CD4-positive, alpha-beta T cell treated with Interleukin-15 for 4 hours (primary cell): ENCODE measurements at regions not wholly inside any gene's neighbourhood (a gene's known extent, or its start where the extent isn't known, plus 50 kb on each side); places are given as distances from the start of the nearest gene placed in this dataset.

Experiments used
- DNase-seq: peaks from one replicate; pipeline ENCODE4 v3.0.0-alpha.2; 2020; ENCODE audit warnings: low spot score

DNA sequence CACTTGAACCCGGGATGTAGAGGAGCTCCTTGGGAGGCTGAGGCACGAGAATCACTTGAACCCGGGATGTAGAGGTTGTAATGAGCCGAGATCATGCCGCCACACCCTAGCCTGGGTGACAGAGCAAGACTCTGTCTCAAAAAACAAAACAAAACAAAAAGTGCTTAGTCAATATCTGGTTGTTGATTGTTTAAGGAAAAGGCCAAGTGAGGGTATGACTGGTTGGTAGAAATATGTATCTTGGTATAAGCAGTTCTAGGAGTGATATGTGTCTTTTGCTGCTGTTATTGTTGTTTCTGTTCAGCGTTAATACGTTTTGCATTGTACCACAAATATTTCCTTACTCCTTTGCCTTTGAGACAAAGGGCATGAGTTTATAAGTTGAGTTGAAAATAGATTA lies 210.7 kb upstream of the DMRT1 start:
- DNase-seq, result no peak

DNA sequence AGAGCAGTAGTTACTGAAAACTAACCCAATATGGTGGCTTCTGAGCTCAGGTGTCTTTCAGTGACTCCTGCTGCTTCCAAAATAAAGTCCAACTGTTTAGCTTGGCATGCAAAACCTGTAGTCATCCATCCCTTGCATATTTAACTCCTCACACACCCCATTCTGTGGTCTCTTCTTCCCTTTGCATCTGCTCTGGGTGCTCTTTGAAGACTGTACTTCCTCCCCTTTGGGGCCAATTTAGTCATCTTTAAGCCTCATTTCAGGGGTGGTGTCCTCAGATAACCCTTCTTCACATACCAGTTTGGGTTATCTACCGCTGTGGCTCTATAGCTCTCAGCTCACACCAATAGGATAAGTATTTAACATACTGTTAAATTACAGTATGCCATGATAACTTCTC lies 209.9 kb upstream of the DMRT1 start:
- DNase-seq, result no peak

DNA sequence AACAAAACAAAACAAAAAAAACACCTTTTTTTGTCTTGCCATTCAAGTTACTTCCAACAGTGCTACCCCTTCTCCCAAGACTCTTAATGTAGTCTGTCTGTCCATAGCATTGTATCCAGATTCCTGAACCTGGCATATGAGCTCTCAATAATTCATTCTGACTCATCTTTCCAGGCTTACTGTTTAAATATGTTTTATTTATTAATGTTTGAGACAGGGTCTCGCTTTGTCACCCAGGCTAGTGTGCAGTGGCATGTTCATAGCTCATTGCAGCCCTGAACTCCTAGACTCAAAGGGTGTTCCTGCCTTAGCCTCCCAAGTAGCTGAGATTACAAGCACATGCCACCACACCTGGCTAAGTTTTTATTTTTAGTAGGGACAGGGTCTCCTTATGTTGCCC lies 208.0 kb upstream of the DMRT1 start:
- DNase-seq, result no peak

DNA sequence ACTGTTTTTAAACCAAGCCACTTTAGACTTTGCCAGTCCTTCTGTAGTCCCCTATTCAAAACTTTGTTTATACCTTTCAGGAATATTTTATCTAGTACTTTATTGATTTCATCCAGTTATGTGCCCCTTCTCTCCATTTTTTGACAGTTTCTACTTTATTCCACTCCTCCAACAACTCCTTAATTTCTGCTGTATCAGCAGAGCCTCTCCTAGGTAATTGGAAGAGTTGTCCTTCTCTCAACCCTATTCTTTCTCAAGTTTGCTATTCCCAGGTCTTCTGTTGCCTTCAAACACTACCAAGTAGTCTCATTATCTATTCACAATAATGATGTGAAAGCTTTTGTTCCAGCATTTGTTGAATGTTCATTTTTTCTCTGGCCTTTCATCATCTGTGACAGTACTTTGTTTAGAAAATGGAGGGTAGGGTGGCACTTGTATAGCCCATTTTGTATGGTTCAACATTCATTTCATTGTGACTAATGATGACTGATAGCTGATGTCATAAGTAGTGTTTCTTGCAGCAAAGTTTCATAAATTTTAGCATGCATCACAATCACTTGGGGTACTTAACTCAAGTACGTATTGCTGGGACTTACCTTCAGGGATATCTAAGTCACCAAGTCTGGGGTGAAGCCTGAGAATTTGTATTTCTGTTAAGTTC lies 204.4 kb upstream of the DMRT1 start:
- DNase-seq, result no peak

DNA sequence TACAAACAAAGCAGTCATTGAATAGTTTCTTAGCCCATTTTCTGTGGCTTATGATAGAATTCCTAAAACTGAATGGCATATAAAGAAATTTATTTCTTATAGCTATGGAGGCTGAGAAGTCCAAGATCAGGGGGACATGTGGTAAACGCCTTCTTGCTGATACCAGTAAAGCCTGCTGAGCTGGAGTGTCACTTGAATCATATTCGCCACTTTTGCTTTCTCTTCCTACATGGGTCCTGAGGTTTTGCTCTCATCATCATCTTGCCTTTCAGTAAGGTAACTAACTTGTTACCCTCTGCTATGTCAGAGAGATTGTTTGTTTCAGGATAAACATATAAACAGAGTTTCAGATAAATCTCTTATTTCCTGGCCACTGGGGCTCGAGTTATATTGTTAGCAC lies 203.3 kb upstream of the DMRT1 start:
- no peak for DNase-seq

DNA sequence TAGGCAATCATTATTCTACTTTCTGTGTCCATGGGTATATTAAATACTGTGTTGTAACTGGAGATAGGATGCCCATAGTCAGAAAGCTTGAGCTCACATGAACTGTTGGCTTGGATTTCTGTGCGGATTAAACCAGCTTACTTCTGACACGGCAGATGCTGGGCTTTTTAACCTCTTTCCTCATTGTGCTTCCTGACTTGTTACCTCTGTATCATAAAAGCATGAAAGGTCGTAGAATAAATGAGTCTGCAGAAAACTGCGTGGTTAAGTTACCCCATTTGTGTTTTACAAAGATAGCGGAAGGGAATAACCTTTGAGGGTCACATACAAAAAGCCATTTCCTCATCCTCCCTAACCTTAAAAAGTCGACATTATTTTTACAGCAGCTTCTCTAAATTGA lies 199.5 kb upstream of the DMRT1 start:
- no peak for DNase-seq

DNA sequence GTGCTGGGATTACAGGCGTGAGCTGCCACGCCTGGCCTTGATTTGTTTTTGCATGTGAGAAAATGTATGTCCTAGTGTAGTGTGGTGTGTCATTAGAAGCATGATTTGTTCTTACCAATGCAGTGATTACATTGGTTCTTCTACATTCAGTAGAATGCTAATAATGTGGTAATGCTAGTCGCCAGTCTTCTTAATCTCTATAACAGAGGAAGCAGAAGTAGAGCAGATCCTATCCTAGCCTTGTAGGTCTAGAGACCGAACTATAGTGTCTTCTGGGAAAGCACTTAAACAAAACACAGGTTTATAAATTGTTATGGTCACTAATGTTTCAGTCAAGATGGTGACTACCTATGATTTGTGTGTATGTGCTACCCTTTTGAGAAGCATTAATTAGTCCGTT lies 197.5 kb upstream of the DMRT1 start:
- DNase-seq, result no peak

DNA sequence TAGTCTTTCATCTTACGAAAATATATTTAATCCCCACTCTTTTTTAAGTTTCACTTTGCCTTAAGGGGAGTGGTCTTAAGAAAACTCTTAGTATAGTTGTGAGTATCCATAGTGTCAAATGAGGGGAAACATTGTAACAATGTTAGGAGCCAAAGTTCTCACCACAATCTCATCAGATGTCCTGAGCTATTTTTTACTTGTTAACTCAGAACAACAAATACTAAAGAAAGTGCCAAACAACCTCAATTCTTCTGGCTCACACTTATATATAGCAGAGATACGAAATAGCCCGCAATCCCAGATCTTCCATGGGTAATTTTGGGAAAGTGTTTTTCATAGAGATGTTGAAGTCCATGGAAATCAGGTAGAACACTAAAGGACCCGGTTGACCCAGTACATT lies 194.0 kb upstream of the DMRT1 start:
- no peak for DNase-seq

DNA sequence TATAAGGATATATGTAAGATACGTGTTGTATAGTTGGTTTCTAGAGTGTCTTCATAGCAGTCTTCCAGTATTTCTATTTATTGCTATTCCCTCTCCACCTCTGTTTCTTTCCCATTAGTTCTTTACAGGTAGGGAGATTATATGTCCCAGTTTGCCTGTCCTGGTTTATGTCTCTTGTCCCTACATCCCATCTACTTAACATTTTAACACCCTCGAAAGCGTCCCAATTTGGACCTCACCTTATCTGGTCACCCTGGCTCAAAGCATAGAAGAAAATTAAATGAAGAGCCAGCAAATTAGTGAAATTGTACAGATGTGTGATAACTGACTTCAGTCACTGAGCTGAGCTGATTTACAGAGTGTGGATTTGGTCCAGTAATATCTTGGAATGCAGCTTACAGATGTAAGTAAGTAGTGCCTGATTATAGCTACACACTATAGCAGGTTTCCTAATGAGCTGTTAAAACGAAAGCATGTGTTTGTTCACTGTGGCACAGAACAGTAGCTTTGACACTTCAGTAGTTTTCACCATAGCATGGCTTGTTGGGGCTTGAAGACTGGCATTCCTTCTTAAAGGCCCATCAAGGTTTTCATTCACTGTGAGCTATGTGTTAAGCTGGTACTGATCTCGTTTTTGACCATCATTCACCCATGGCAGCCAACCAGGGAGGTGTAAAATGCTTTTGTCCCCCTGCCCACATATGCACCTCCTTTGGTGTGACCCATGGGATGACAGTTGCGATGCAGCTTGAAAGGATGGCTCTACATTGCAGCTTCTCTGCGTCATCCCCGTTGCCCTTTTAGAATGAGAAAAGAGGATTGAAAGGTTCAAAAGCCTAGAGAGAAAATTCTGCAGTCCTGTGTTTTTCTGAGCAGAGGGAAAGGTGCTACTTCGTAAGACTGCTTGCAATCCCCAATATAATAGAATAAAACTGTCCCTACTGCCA lies 192.1 kb upstream of the DMRT1 start:
- no peak for DNase-seq

DNA sequence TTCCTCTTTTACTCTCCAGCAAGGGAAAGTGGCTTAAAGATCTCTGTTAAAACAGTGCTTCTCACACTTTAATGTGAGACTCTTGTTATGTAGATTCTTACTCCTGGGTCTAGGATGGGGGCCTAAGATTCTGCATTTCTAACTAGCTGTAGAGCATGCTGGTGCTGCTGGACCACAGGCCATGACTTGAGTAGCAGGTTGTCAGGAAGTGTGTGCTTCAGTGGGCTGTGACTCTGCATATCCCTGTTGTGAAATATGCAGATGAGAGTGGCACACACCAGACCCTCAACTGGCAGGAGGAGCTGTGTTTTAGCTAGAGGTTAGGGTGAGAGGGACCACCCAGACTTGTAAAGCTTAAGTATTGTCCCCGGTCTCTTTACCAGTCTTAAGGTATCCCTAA lies 191.1 kb upstream of the DMRT1 start:
- DNase-seq, result no peak

DNA sequence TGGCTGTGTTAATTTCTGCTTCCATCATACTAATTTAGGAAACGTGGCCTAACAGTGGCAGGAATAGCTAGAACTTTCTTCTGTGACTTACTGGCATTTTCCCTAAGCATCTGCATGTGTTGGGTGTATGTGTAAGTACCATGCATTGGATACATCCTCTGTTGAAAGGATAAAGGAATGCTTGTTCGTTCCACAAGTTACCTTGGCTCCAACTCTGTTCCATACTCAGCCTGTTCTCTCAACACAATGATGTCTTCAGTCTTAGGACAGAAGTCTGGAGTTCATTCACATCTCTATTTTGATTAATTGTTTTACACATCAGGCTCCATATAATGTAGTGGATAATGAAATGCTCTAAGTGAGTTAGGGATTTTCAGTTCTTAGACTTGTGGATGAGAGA lies 190.1 kb upstream of the DMRT1 start:
- no peak for DNase-seq

DNA sequence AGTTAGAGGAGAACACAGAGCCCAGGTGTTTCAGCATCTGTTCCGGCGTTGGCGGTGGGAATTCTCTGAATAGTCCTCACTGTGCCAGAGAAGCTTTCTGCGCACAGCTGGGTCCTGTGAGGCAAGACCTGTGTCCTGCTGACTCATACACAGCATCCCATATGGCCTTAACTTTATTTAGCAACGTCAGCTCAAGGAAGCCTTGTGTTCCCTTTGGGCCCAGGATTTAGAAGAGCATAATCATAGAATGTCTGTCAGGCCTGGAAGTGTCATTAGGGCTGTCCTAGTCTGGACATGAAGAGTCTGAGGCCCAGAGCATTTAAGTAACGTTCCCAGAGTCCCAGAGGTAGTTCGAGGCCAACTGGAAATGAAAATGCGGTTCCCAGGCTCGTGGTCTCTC lies 188.6 kb upstream of the DMRT1 start:
- DNase-seq, result no peak

DNA sequence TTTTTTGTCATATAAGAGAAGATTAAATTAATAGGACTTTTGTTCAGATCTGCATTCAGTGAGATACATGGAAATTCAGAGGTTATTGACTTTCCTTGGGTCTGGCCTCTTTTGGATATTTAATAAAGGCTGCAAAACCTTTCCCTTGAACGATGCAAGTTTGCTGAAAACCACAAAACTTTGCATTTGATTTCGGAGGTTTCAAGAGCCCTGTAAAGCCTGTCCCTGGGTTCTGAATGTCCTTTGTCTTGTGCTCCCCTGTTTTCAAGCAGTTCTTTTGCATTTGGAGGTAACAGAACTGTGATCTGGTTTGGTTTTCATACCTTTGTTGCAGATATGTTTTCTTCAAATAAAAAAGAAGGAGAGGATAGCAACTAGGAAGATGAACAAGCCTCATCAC lies 188.1 kb upstream of the DMRT1 start:
- no peak for DNase-seq

DNA sequence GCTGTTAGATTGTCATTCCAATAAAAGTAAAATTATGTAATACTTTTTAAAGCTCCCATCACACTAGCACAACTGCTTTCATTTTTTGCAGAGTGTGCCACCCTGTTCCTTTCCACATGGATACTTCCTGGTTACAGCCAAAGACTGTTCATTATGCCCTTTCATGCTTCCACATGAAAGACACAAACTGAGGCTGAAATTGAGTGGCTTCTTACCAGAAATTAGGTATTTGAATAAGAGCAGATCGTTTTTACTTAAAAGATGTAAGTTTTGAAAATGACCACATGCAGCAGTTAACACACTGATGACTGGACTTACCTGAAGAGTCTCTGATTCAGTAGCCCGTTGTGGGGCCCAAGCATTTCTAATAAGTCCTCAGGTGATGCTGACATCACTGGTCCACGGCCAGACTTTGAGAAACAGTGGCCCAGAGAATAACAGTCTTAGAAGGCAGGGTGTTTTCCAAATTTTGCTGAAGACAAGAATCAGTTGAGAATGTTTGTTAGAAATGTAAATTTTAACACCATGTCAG lies 187.6 kb upstream of the DMRT1 start:
- no peak for DNase-seq

DNA sequence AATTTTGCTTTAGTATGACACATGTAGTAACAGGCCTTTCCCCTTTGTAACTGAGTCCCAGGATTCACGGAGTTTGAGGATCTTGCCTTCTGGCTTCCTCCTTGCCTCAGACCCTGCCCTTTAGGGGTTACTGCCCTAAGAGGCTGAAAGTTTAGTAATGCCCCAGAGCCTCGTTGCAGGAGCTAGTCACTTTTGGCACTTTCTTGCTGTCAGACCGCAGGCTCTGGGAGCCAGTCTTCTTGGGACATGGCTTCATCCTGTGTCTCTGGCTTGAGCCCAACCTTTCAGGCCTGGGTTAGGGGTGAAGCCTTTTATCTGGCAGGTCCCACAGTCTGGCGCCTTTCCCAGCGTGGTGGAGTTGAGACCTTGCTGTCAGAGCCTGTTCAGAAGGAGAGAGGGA lies 185.6 kb upstream of the DMRT1 start:
- no peak for DNase-seq

DNA sequence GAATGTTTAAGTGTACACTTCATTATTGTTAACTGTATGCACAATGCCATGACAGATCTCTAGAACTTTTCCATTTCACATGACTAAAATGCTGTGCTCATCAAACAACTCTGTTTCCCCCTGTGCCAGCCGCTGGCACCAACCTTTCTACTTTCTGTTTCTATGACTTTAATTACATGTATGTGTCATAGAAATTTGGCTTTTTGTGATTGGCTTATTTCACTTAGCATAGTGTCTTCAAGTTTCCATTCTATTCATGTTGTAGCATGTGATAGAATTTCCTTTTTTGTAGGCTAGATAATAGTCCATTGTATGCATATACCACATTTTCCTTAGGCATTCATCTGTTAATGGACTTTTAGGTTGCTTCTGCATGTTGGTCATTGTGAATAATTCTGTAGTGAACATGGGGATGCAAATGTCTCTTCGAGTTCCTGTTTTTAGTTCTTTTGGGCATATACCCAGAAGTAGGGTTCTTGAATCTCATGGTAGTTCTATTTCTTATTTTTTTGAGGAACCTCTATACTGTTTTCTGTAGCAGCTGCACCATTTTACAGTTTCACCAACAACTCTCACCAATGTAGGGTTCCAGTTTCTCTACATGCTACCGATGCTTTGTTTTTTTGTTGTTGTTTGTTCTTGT lies 184.4 kb upstream of the DMRT1 start:
- no peak for DNase-seq

DNA sequence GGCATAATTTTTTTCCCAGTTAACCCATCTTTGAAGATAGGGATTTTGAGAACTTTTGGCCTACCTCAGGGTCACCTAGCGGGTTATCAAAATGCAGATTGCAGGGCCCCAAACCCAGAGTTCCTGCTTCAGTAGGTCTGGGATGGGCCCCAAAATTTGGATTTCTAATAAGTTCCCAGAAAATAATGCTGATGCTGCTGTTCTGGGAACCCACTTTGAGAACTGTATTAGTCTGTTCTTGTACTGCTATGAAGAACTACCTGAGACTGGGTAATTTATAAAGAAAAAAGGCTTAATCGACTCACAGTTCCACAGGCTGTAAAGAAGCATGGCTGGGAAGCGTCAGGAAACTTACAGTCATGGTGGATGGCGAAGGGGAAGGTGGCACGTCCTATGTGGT lies 182.2 kb upstream of the DMRT1 start:
- no peak for DNase-seq

DNA sequence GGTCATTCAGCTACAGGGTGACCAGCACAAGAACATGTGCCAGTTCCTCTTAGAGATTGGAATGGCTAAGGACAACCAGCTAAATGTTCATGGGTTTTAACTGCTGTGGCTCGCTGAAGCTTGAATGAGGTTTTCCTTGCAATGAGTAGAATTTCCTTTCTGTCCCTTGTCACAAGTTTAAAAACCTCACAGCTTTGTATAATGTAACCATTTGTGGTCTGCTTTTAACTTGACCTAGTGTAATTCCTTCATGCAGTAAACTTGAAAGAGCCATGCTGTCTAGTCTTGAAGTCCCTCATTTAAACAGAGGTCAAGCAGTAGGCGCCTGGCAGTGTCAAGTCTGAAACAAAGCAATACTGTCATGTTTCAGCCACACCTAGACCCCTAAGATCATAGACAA lies 181.3 kb upstream of the DMRT1 start:
- DNase-seq, result no peak

DNA sequence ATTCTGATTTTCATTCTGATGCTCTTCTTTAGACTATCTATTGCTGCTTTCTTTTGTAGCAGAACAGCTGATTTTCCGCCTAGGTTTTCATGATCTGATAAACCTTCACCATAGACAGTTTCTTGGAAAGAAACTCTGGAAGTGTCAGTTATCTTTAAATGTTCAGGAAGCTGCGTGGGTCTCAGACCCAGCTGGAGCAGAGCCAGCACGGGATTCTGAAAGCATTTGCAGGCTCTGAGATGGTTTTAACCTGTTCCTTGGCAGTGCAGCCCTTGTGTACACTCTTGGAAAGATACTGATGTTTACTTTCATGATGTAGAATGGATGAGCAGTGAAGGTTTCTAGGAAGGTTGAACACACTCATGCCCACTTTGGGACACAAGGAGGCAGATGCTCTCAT lies 178.0 kb upstream of the DMRT1 start:
- DNase-seq, result no peak

DNA sequence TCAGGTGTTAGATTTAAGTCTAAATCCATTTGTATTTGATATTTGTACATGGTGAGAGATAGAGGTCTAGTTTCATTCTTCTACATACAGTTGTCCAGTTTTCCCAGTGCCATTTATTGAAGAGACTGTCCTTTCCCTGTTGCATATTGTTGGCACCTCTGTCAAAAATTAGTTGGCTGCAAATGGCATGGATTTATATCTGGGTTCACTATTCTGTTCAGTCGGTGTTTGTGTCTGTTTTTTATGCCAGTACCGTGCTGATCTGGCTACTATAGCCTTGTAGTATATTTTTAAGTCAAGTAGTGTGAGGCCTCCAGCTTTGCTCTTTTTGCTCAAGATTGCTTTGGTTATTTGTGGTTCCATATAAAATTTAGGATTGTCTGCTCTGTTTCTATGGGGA lies 176.2 kb upstream of the DMRT1 start:
- DNase-seq, result no peak

DNA sequence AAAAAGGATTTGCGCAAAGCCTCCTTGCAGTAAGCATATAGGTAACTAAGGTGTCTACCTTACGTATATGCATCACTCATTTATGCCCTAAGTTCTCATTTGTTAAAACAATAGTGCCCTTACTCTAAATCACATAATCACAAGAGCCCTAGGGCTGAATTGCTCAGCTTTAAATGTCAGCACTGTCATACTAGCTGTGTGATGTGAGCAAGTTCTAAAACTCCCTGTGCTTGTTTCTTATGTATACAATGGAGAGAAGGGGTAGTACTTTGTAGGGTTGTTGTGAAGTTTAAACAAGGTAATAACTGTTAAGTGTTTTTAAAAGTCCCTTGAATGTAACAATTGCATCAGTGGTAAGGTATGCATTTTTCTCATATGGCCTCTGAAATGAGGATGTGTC lies 169.5 kb upstream of the DMRT1 start:
- no peak for DNase-seq

DNA sequence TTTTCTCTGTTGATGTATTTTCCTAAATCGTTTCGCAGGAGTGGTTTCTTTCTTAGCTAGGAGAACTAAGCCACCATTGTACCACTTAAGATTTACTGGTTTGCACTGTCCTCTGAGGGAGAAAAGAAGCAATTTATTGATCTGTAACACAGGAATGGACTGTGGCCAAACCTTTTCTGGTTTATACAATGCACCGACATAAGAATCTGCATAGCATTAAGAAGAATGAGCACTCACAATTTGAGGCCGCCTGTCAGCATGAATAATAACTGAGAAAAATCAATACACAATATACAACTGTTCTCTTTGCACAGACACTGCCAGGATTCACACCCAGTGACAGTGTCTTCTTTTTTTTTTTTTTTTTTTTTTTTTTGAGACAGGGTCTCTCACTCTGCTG lies 168.6 kb upstream of the DMRT1 start:
- no peak for DNase-seq
